RPMI7951 (cell line): ENCODE measurements at regions not wholly inside any gene's neighbourhood (a gene's known extent, or its start where the extent isn't known, plus 50 kb on each side); places are given as distances from the start of the nearest gene placed in this dataset.
A peak's percentile ranks its signal among the peaks of the same experiment; 100 is the strongest.

Experiments
- DNase-seq: peaks from one replicate; pipeline ENCODE4 v3.0.0-alpha.2; 2012; ENCODE audit warnings: low read depth

GRCh38 chr19:30873691-30874090, 475.5 kb downstream of the TSHZ3 start:
- no peak for DNase-seq

GRCh38 chr19:30873003-30873402, 476.2 kb downstream of the TSHZ3 start:
- no peak for DNase-seq

- no peak for DNase-seq
Observed at GRCh38 chr19:30871979-30872378, 477.3 kb downstream of the TSHZ3 start.

- DNase-seq, result peak; percentile 16
Observed at GRCh38 chr19:30870876-30871275, 478.4 kb downstream of the TSHZ3 start.

GRCh38 chr19:30865511-30865910, 483.7 kb downstream of the TSHZ3 start:
- DNase-seq, result no peak

GRCh38 chr19:30864391-30865215, 484.6 kb downstream of the TSHZ3 start:
- DNase-seq, result no peak

GRCh38 chr19:30862876-30863275, 486.4 kb downstream of the TSHZ3 start:
- DNase-seq, result no peak

- DNase-seq, result no peak
Observed at GRCh38 chr19:30861919-30862318, 487.3 kb downstream of the TSHZ3 start.

- no peak for DNase-seq
Observed at GRCh38 chr19:30857966-30858490, 485.8 kb downstream of the ZNF536 start.

- no peak for DNase-seq
Observed at GRCh38 chr19:30857388-30857787, 485.2 kb downstream of the ZNF536 start.

- no peak for DNase-seq
Observed at GRCh38 chr19:30856786-30857185, 484.6 kb downstream of the ZNF536 start.

- DNase-seq, result no peak
Observed at GRCh38 chr19:30856376-30856775, 484.2 kb downstream of the ZNF536 start.

- DNase-seq, result no peak
Observed at GRCh38 chr19:30855442-30855841, 483.3 kb downstream of the ZNF536 start.

GRCh38 chr19:30854661-30855060, 482.5 kb downstream of the ZNF536 start:
- no peak for DNase-seq

GRCh38 chr19:30854207-30854606, 482.0 kb downstream of the ZNF536 start:
- DNase-seq, result no peak

GRCh38 chr19:30853036-30853435, 480.9 kb downstream of the ZNF536 start:
- DNase-seq, result no peak

- DNase-seq, result no peak
Observed at GRCh38 chr19:30852168-30852567, 480.0 kb downstream of the ZNF536 start.

- DNase-seq, result no peak
Observed at GRCh38 chr19:30851646-30852045, 479.5 kb downstream of the ZNF536 start.

GRCh38 chr19:30848636-30849425, 476.6 kb downstream of the ZNF536 start:
- no peak for DNase-seq

- no peak for DNase-seq
Observed at GRCh38 chr19:30846102-30846501, 473.9 kb downstream of the ZNF536 start.

GRCh38 chr19:30842926-30843325, 470.7 kb downstream of the ZNF536 start:
- DNase-seq, result no peak

- no peak for DNase-seq
Observed at GRCh38 chr19:30841934-30842333, 469.8 kb downstream of the ZNF536 start.

GRCh38 chr19:30830875-30831274, 458.7 kb downstream of the ZNF536 start:
- DNase-seq, result no peak
